K562 (cell line): ENCODE measurements at regions not wholly inside any gene's neighbourhood (a gene's known extent, or its start where the extent isn't known, plus 50 kb on each side); places are given as distances from the start of the nearest gene placed in this dataset.

Experiments
- ATAC-seq: fragments of 200-7000 bp; cut with Tn5 transposase; 3 replicates; pipeline ENCODE4 v1.9.1; 2020; ENCODE audit warnings: moderate library complexity
- BruUV-seq: library from RNA; stranded (reverse); fragments of 400-500 nt; replicated peaks from 2 replicates; lab custom pipeline; 2021; lab: Mats Ljungman, UMichigan
- CTCF ChIA-PET: fragments of 300-600 bp; formaldehyde crosslinking; extraction: SDS; loops from one replicate; lab custom pipeline; 2021; ENCODE audit warnings: low intra/inter-chr PET ratio; lab: Yijun Ruan, JAX
- POLR2A ChIA-PET: fragments of 300-600, 350-650 bp; sonication (Branson Sonifier 250); formaldehyde crosslinking; extraction: SDS; loops from one replicate; lab custom pipeline; 2021; ENCODE audit warnings: antibody characterized with exemption, inconsistent platforms; lab: Yijun Ruan, JAX
- DNase-seq, 4 experiments: peaks; one replicate each; pipeline versions ENCODE4 v3.0.0 to v3.0.0-alpha.2; 2011 to 2018; ENCODE audit warnings: low spot score in 3 of 4, mixed read lengths in 3 of 4; ENCODE audit errors: extremely low read depth in 1 of 4
- FAIRE-seq: peaks from 2 replicates; lab custom pipeline; 2011; peaks lifted over from hg19 to GRCh38; lab: Jason Lieb, UNC
- H2AFZ ChIP-seq: 2 replicates; pipeline ENCODE4 v1.6.0; 2011; ENCODE audit warnings: low read depth, low read length, control low read depth, inconsistent platforms
- H3K27ac ChIP-seq: fragments of 200-600 bp; 3 replicates; pipeline ENCODE4 v1.8.0; 2011; ENCODE audit warnings: low read depth, mild to moderate bottlenecking, control low read depth, inconsistent platforms, low read length, moderate library complexity, mixed read lengths; ENCODE audit errors: extremely low read depth
- H3K27me3 ChIP-seq, 2 experiments: fragments of 300-600 bp in 1 of 2; 2 replicates in 1 of 2; 3 replicates in 1 of 2; pipeline versions ENCODE4 v1.6.0 to v1.8.0; 2011; ENCODE audit warnings: inconsistent platforms in 2 of 2, low read length in 2 of 2, mild to moderate bottlenecking in 1 of 2, mixed read lengths in 1 of 2, moderate library complexity in 1 of 2; ENCODE audit not compliant: control insufficient read depth in 2 of 2, insufficient read depth in 2 of 2
- H3K36me3 ChIP-seq: fragments of 300-600 bp; 3 replicates; pipeline ENCODE4 v1.8.0; 2011; ENCODE audit warnings: mild to moderate bottlenecking, low read length, inconsistent platforms; ENCODE audit not compliant: control insufficient read depth, insufficient read depth
- H3K4me1 ChIP-seq, 2 experiments: fragments of 200-600 bp in 1 of 2; replicated peaks in 1 of 2; 2 replicates in 1 of 2; 3 replicates in 1 of 2; pipeline versions ENCODE4 v1.5.1 to v1.8.0; 2011; ENCODE audit warnings: inconsistent platforms in 2 of 2, low read length in 2 of 2, mild to moderate bottlenecking in 1 of 2, mixed read lengths in 1 of 2, moderate library complexity in 1 of 2; ENCODE audit not compliant: control insufficient read depth in 2 of 2, insufficient read depth in 2 of 2
- H3K4me2 ChIP-seq: 2 replicates; pipeline ENCODE4 v1.6.1; 2011; ENCODE audit warnings: low read length, control low read depth, inconsistent platforms, mixed read lengths; ENCODE audit not compliant: insufficient read depth
- H3K4me3 ChIP-seq: fragments of 200-600 bp; sonication (generic), shearing (Covaris generic); 2 replicates; pipeline ENCODE4 v1.5.1; 2016; ENCODE audit warnings: control low read depth, inconsistent platforms
- H3K79me2 ChIP-seq: fragments of 200-600 bp; 3 replicates; pipeline ENCODE4 v1.8.0; 2011; ENCODE audit warnings: low read length, inconsistent platforms; ENCODE audit not compliant: control insufficient read depth, insufficient read depth
- H3K9ac ChIP-seq, 2 experiments: 2 replicates each; pipeline versions ENCODE4 v1.6.0 to v1.6.1; 2011; ENCODE audit warnings: low read depth in 2 of 2, low read length in 2 of 2, control low read depth in 1 of 2, inconsistent platforms in 1 of 2, mild to moderate bottlenecking in 1 of 2, mixed read lengths in 1 of 2; ENCODE audit not compliant: insufficient read depth in 1 of 2
- H3K9me1 ChIP-seq: one replicate; pipeline ENCODE4 v1.6.0; 2011; ENCODE audit warnings: inconsistent platforms, mild to moderate bottlenecking, low read length, moderate library complexity; ENCODE audit not compliant: control insufficient read depth, insufficient read depth
- H3K9me3 ChIP-seq: replicated peaks from 2 replicates; pipeline ENCODE4 v1.5.1; 2011; ENCODE audit warnings: low read depth, low read length, inconsistent platforms; ENCODE audit not compliant: control insufficient read depth, insufficient read depth
- H4K20me1 ChIP-seq: replicated peaks from 2 replicates; pipeline ENCODE4 v1.6.1; 2011; ENCODE audit warnings: low read length, inconsistent platforms, mixed read lengths; ENCODE audit not compliant: control insufficient read depth, insufficient read depth
- NFIX ChIP-seq: fragments of 250-450 bp; sonication (Bioruptor Pico); IDR thresholded peaks from 2 replicates; pipeline ENCODE4 v1.4.0; 2020; ENCODE audit warnings: low read depth, mild to moderate bottlenecking, moderate library complexity
- RBM17 ChIP-seq: fragments of 200-400 bp; formaldehyde crosslinking; IDR thresholded peaks from 2 replicates; pipeline ENCODE4 v1.6.1; 2017; ENCODE audit warnings: low read depth, mild to moderate bottlenecking, low read length, borderline replicate concordance
- USF2 ChIP-seq: sonication (generic); formaldehyde crosslinking; IDR thresholded peaks from 2 replicates; pipeline ENCODE4 v1.5.0; 2020; ENCODE audit warnings: missing genetic modification reagents
- ZBTB12 ChIP-seq: fragments of 250-450 bp; sonication (Bioruptor Pico); IDR thresholded peaks from 2 replicates; pipeline ENCODE4 v1.4.0; 2020
- WGBS: fragments of 100-300 bp; shearing (Covaris generic); methylation state at CpG from one replicate; pipeline ENCODE4 v1.1.6; 2016; ENCODE audit warnings: low coverage, mixed read lengths; ENCODE audit not compliant: insufficient coverage; ENCODE audit errors: missing lambda C conversion rate; 5-methylcytosine and 5-hydroxymethylcytosine counted together
- in situ Hi-C: fragments of 300-500 bp; cut with MboI; formaldehyde crosslinking; loops from 4 replicates; pipeline ENCODE4 v1.15.0; 2018; ENCODE audit warnings: inconsistent platforms, mixed read lengths
- intact Hi-C: fragments of 100-400 bp; cut with micrococcal nuclease; formaldehyde crosslinking; loops from 2 replicates; pipeline ENCODE4 v1.14.2; 2022

- TF ChIP-seq USF2 (CRISPR knock-in tag): no peak
- no peak for TF ChIP-seq NFIX
Measured at GRCh38 chr3:98691897-98692296, 71.2 kb upstream of the ST3GAL6 start (continued).

DNA sequence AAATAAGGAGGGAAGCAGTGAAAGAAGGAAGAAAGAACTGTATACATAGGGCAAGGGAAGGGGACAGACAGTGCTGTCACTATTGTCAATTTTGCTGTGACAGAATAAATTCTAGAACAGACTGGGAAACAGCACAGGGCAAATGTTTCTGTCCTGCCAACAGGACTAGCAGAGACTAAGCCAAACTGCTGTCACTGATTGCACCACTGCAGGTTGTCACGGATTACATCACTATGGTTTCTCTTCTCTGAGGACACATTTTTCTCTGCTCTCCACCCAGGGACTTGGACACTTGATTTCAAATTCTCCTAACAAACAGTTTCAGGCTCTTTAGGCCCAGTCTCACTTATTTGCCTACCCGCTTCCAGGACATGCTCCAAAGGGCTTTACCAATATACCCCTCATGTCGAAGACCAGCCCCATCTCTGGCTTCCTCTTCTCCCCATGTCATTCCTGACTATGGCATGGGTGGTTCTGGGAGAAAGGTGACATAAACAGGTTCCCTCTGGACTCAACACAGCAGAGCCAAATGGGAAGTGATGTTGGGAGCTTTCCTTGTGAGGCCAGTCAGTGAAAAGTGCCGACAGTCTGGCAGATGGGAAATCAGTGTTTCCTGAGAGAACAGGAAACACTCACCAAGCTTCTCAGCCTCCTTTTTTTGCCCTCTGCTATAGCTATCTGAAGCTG, 70.2 kb upstream of the ST3GAL6 start:
- no peak for ATAC-seq
- Histone ChIP-seq H3K27me3 (no peaks in the 10 kb centered on the region), H3K9me1 (no peaks in the 10 kb centered on the region), H3K4me3 (no peak overlapping the region), H3K9ac (no peak overlapping the region), H3K4me2 (no peak overlapping the region), H3K36me3 (no peaks in the 10 kb centered on the region), H2AFZ (no peak overlapping the region), H3K79me2 (no peaks in the 10 kb centered on the region), H3K27ac (no peak overlapping the region), H4K20me1 (no peaks in the 10 kb centered on the region), H3K4me1 (no peaks in the 10 kb centered on the region), H3K9me3 (no peaks in the 10 kb centered on the region)
- no peak for DNase-seq
- no peak for FAIRE-seq
- ChIA-PET CTCF (no interaction called here), POLR2A (no interaction called here)
- in situ Hi-C loops: no loop called here
- TF ChIP-seq RBM17 (no peak), ZBTB12 (no peak)
- no TSS peak for BruUV-seq
- WGBS: no CpG with 5 or more reads among the region's 4 CpGs
- intact Hi-C loops: no loop called here
